Panc1 (cell line): ENCODE measurements at regions not wholly inside any gene's neighbourhood (a gene's known extent, or its start where the extent isn't known, plus 50 kb on each side); places are given as distances from the start of the nearest gene placed in this dataset.

Experiments
- ATAC-seq: fragments of 200-7000 bp; cut with Tn5 transposase; 2 replicates; pipeline ENCODE4 v1.9.1; 2020; ENCODE audit warnings: mild to moderate bottlenecking, moderate library complexity
- BruUV-seq: library from RNA; stranded (reverse); fragments of 400-500 nt; replicated peaks from 2 replicates; lab custom pipeline; 2021; lab: Mats Ljungman, UMichigan
- CTCF ChIA-PET: fragments of 300-600 bp; sonication (Branson Sonifier 250); formaldehyde crosslinking; loops from one replicate; lab custom pipeline; 2022; ENCODE audit warnings: antibody characterized with exemption; lab: Charles Lee
- POLR2A ChIA-PET: fragments of 300-600 bp; sonication (Branson Sonifier 250); formaldehyde crosslinking; loops from one replicate; lab custom pipeline; 2022; ENCODE audit warnings: antibody characterized with exemption; lab: Charles Lee
- DNase-seq: peaks from one replicate; pipeline ENCODE4 v3.0.0-alpha.2; 2010; ENCODE audit warnings: low read depth, low spot score
- H3K27ac ChIP-seq: 2 replicates; pipeline ENCODE4 v1.5.1; 2011; ENCODE audit warnings: mild to moderate bottlenecking, low read length, inconsistent platforms
- H3K27me3 ChIP-seq: fragments of 200-500 bp; sonication (Bioruptor generic); 2 replicates; pipeline ENCODE4 v1.6.0; 2014; ENCODE audit warnings: low read length, inconsistent platforms; ENCODE audit not compliant: control insufficient read depth, insufficient read depth
- H3K36me3 ChIP-seq: fragments of 200-500 bp; sonication (Bioruptor generic); 2 replicates; pipeline ENCODE4 v1.5.1; 2014; ENCODE audit warnings: inconsistent platforms, mild to moderate bottlenecking, low read length, moderate library complexity; ENCODE audit not compliant: control insufficient read depth, insufficient read depth
- H3K4me1 ChIP-seq: 2 replicates; pipeline ENCODE4 v1.5.1; 2011; ENCODE audit warnings: inconsistent platforms, mild to moderate bottlenecking, low read length, moderate library complexity; ENCODE audit not compliant: control insufficient read depth, insufficient read depth
- H3K4me3 ChIP-seq, 2 experiments: 2 replicates each; pipeline ENCODE4 v1.5.1; 2011 to 2012; ENCODE audit warnings: low read depth in 2 of 2, low read length in 2 of 2, mild to moderate bottlenecking in 2 of 2, inconsistent platforms in 1 of 2, moderate library complexity in 1 of 2
- H3K9me3 ChIP-seq: fragments of 200-500 bp; sonication (Bioruptor generic); 2 replicates; pipeline ENCODE4 v1.5.1; 2014; ENCODE audit warnings: low read depth, mild to moderate bottlenecking, inconsistent platforms, low read length, moderate library complexity; ENCODE audit not compliant: control insufficient read depth, insufficient read depth
- CTCF ChIP-seq: fragments of 450-650 bp; IDR thresholded peaks from 2 replicates; pipeline ENCODE4 v1.5.1; 2017; ENCODE audit warnings: mild to moderate bottlenecking
- POLR2AphosphoS5 ChIP-seq: IDR thresholded peaks from 2 replicates; pipeline ENCODE4 v1.6.1; 2012; ENCODE audit warnings: mild to moderate bottlenecking, low read depth, low read length, moderate library complexity
- REST ChIP-seq, 2 experiments: IDR thresholded peaks; 2 replicates each; pipeline ENCODE4 v1.6.1; 2011 to 2012; ENCODE audit warnings: low read depth in 2 of 2, control low read depth in 1 of 2, low read length in 1 of 2, mild to moderate bottlenecking in 1 of 2, moderate library complexity in 1 of 2; ENCODE audit not compliant: insufficient read depth in 1 of 2
- SIN3A ChIP-seq: IDR thresholded peaks from 2 replicates; pipeline ENCODE4 v1.6.1; 2012; ENCODE audit warnings: low read depth, mild to moderate bottlenecking, low read length, moderate library complexity, borderline replicate concordance; ENCODE audit not compliant: insufficient read depth
- TCF7L2 ChIP-seq: IDR thresholded peaks from 2 replicates; pipeline ENCODE4 v1.6.1; 2011; ENCODE audit warnings: mild to moderate bottlenecking, low read depth, low read length, inconsistent platforms
- in situ Hi-C: cut with HindIII; loops from 2 replicates; pipeline ENCODE4 v1.10.0; 2016; ENCODE audit warnings: low sequenced_read_pairs, low pct_unique_long_range_greater_than_20kb
- intact Hi-C: fragments of 100-400 bp; cut with micrococcal nuclease; formaldehyde crosslinking; loops from one replicate; pipeline ENCODE4 v1.10.0; 2022; ENCODE audit not compliant: unreplicated experiment

GRCh38 chr5:5902678-5903646 lies 475.4 kb downstream of the MED10 start:
- Histone ChIP-seq H3K4me1 (no peaks in the 10 kb centered on the region), H3K9me3 (no peaks in the 10 kb centered on the region), H3K36me3 (no peaks in the 10 kb centered on the region), H3K4me3 (no peak overlapping the region), H3K27me3 (no peaks in the 10 kb centered on the region), H3K27ac (no peak overlapping the region)
- ATAC-seq (no peak), DNase-seq (no peak)
- POLR2A ChIA-PET, result no interaction called here
- in situ Hi-C loops, result no loop called here
- TF ChIP-seq CTCF, result no peak
- TF ChIP-seq SIN3A, result no peak
- TF ChIP-seq POLR2AphosphoS5, result no peak
- no peak for TF ChIP-seq TCF7L2
- no peak for TF ChIP-seq REST (IDR thresholded peaks at IDR 0.05; ENCODE audit: insufficient read depth in 1 of 2, low read depth in 2 of 2, low read length in 1 of 2)
- CTCF ChIA-PET, result interaction anchor here (0.6 kb wide), 1 partner anchor 982 kb away, joined by 3 read pairs; no protein-coding TSS in a partner anchor
- no TSS peak for BruUV-seq
- intact Hi-C loops, result no loop called here

GRCh38 chr5:5900350-5900749 lies 477.9 kb downstream of the ICE1 start:
- BruUV-seq, result no TSS peak
- H3K4me1 ChIP-seq, result no peaks in the 10 kb centered on the region
- POLR2A ChIA-PET, result no interaction called here
- TF ChIP-seq REST (IDR thresholded peaks at IDR 0.05; ENCODE audit: insufficient read depth in 1 of 2, low read depth in 2 of 2, low read length in 1 of 2) (no peak), CTCF (no peak), POLR2AphosphoS5 (no peak), SIN3A (no peak), TCF7L2 (no peak)
- intact Hi-C loops (no loop called here), in situ Hi-C loops (no loop called here)
- no peaks in the 10 kb centered on the region for H3K27me3 ChIP-seq
- H3K27ac ChIP-seq, result no peak overlapping the region
- ATAC-seq (no peak), DNase-seq (no peak)
- no peak overlapping the region for H3K4me3 ChIP-seq
- H3K36me3 ChIP-seq, result no peaks in the 10 kb centered on the region
- H3K9me3 ChIP-seq, result no peaks in the 10 kb centered on the region
- CTCF ChIA-PET, result no interaction called here
